Esophagus squamous epithelium (tissue), 5 donors: ENCODE measurements at regions not wholly inside any gene's neighbourhood (a gene's known extent, or its start where the extent isn't known, plus 50 kb on each side); places are given as distances from the start of the nearest gene placed in this dataset.

Experiments
- DNase-seq: peaks from one replicate; lab custom pipeline; 2025; lab: John Stamatoyannopoulos, UW
- H3K27ac ChIP-seq, 4 donors: fragments of 200-600 bp; sonication (generic); one replicate each; pipeline ENCODE4 v1.5.1; 2016 to 2019; ENCODE audit warnings: mild to moderate bottlenecking in 1 of 4
- H3K27me3 ChIP-seq, 4 donors: fragments of 200-600 bp; sonication (generic); 1 replicate in 3 of 4; 2 replicates in 1 of 4; pipeline versions ENCODE4 v1.5.1 to v1.6.0; 2017 to 2021; ENCODE audit warnings: antibody characterized with exemption in 1 of 4
- H3K36me3 ChIP-seq, 3 donors: fragments of 200-600 bp; sonication (generic); one replicate each; pipeline ENCODE4 v1.5.1; 2016 to 2019
- H3K4me1 ChIP-seq, 3 donors: fragments of 200-600 bp; sonication (generic); one replicate each; pipeline ENCODE4 v1.5.1; 2017 to 2019
- H3K4me3 ChIP-seq, 4 donors: fragments of 200-600 bp; sonication (generic); 1 replicate in 3 of 4; 2 replicates in 1 of 4; pipeline ENCODE4 v1.5.1; 2016 to 2019; ENCODE audit warnings: mild to moderate bottlenecking in 2 of 4, moderate library complexity in 1 of 4
- H3K9me3 ChIP-seq, 3 donors: fragments of 200-600 bp; sonication (generic); one replicate each; pipeline ENCODE4 v1.5.1; 2016 to 2019
- CTCF ChIP-seq, 6 experiments: fragments of 450-650 bp in 4 of 6; fragments of 200-600 bp in 2 of 6; sonication (generic) in 2 of 6; IDR thresholded peaks; one replicate each; pipeline ENCODE4 v1.5.1; 2016 to 2019; ENCODE audit warnings: antibody characterized with exemption in 6 of 6, mild to moderate bottlenecking in 4 of 6, moderate library complexity in 4 of 6
- POLR2A ChIP-seq, 4 donors: fragments of 450-650 bp; IDR thresholded peaks; one replicate each; pipeline ENCODE4 v1.6.1; 2017; ENCODE audit warnings: antibody characterized with exemption in 4 of 4, mild to moderate bottlenecking in 4 of 4, moderate library complexity in 3 of 4
- WGBS, 2 donors: methylation state at CpG; one replicate each; pipeline ENCODE4 v1.1.5; 2018; 5-methylcytosine and 5-hydroxymethylcytosine counted together
- intact Hi-C: fragments of 100-400 bp; cut with DNase I; formaldehyde crosslinking; loops from one replicate; pipeline ENCODE4 v1.15.0; 2022
- donor health status: DM: yes; HTN: yes; CAD: no.

DNA sequence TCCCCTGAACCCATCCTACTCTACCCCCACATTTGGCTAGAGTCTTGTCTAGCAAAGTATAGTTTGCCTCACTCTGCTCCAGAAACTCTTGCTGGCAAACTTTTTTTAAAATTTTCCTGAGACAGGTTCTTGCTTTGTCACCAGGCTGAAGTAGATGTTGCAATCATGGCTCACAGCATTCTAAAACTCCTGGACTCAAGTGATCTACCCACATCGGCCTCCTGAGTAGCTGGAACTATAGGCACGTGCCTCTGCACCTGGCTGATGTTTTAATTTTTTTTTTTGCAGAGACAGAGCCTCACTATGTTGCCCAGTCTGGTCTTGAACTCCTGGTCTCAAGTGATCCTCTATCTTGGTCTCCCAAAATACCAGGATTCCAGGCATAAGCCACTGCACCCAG is 175.8 kb upstream of the FBXL17 start:
- intact Hi-C loops, result no loop called here
- Histone ChIP-seq H3K9me3 (no peaks in the 10 kb centered on the region), H3K27me3 (no peaks in the 10 kb centered on the region), H3K36me3 (no peaks in the 10 kb centered on the region), H3K27ac (no peak overlapping the region), H3K4me3 (no peak overlapping the region), H3K4me1 (no peaks in the 10 kb centered on the region)
- TF ChIP-seq POLR2A (IDR thresholded peaks at IDR 0.05) (no peak), CTCF (IDR thresholded peaks at IDR 0.05) (no peak)
- no peak for DNase-seq
- WGBS, 2 donors, result 61 to 70% methylated on average over 2 of the region's 2 CpGs

- H3K9me3 ChIP-seq, result no peaks in the 10 kb centered on the region
- no peak overlapping the region for H3K27ac ChIP-seq
- no peaks in the 10 kb centered on the region for H3K4me1 ChIP-seq
- H3K27me3 ChIP-seq, result no peaks in the 10 kb centered on the region
- H3K4me3 ChIP-seq, result no peak overlapping the region
- DNase-seq, result no peak
- 55% methylated on average over 5 of the region's 5 CpGs for WGBS, 2 donors
- H3K36me3 ChIP-seq, result no peaks in the 10 kb centered on the region
- no peak for TF ChIP-seq POLR2A (IDR thresholded peaks at IDR 0.05)
- intact Hi-C loops, result no loop called here
Measured at GRCh38 chr5:108556441-108557145, 174.7 kb upstream of the FBXL17 start.

DNA sequence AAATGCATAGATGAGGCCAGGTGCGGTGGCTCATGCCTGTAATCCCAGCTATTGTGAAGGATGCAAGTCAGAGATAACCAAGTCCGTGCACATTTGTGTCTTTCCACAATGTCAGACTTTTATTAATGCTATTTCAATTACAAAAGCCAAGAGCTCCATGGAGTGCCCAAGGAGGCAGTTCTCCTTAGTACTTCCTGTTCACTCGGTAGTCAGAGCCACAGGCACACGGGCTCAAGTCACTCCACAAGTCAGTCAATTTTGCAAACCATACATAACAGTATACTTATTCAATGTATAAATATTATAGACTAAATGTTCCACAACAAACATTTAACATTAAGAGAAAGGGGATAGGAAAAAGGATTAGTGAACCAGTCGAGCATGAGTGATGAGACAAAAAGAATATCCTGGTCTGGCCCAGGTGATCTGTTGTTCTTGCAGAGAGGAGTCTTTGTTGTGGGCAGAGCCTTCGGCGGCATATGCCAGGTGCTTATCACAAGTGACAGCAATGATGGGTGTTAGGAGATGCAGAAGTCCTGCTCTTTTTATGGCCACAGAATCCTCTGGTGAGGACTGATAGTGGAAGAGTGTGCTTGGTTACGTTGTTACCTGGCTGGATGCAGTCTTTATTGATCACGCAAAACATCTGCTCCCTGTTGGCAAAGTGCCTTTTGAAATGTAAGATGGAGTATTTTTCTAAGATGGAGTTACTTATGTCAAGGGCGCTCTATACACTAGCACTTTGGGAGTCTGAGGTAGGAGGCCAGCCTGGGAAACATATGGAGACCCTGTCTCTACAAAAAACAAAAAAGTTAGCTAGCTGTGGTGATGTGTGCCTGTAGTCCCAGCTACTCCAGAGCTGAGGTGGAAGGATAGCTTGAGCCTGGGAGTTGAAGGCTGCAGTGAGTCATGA is 167.0 kb upstream of the FBXL17 start:
- H3K4me3 ChIP-seq, result no peak overlapping the region
- no peaks in the 10 kb centered on the region for H3K9me3 ChIP-seq
- TF ChIP-seq CTCF (IDR thresholded peaks at IDR 0.05) (no peak), POLR2A (IDR thresholded peaks at IDR 0.05) (no peak)
- 45 to 55% methylated on average over 10 of the region's 10 CpGs for WGBS, 2 donors
- H3K27ac ChIP-seq, result no peak overlapping the region
- intact Hi-C loops, result no loop called here
- H3K27me3 ChIP-seq, result no peaks in the 10 kb centered on the region
- no peak for DNase-seq
- H3K36me3 ChIP-seq, result no peaks in the 10 kb centered on the region
- H3K4me1 ChIP-seq, result no peaks in the 10 kb centered on the region

- 63 to 79% methylated on average over 6 of the region's 6 CpGs for WGBS, 2 donors
- Histone ChIP-seq H3K36me3 (no peaks in the 10 kb centered on the region), H3K27me3 (no peaks in the 10 kb centered on the region), H3K9me3 (no peaks in the 10 kb centered on the region), H3K4me3 (no peak overlapping the region), H3K27ac (no peak overlapping the region), H3K4me1 (no peaks in the 10 kb centered on the region)
- TF ChIP-seq CTCF (IDR thresholded peaks at IDR 0.05) (no peak), POLR2A (IDR thresholded peaks at IDR 0.05) (no peak)
- no peak for DNase-seq
- intact Hi-C loops, result no loop called here
Measured at GRCh38 chr5:108546939-108547338, 165.0 kb upstream of the FBXL17 start.

DNA sequence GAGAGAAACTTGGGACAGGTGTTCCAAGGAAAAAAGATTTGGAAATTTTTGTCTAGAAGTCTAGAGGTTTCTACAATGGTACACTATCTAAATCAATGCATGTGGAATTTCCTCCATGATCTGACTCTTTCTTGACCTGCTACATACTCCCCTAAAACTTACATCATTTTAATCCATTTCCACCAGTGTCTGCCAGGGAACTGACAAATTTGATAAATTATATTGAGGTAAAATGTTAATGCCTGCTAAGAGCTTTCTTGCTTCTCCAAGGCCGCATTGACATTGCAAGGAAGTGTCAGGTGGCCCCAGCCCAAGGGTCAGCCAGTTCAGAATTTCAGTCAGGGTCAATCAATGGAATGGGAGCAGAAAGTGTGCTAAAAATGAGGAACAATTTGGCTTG is 163.4 kb upstream of the FBXL17 start:
- no peaks in the 10 kb centered on the region for H3K9me3 ChIP-seq
- no peaks in the 10 kb centered on the region for H3K27me3 ChIP-seq
- intact Hi-C loops, result no loop called here
- H3K27ac ChIP-seq, result no peak overlapping the region
- no peaks in the 10 kb centered on the region for H3K4me1 ChIP-seq
- WGBS, 2 donors, result 14 to 43% methylated on average over 1 of the region's 1 CpG
- no peaks in the 10 kb centered on the region for H3K36me3 ChIP-seq
- no peak for TF ChIP-seq CTCF (IDR thresholded peaks at IDR 0.05)
- TF ChIP-seq POLR2A (IDR thresholded peaks at IDR 0.05), result no peak
- DNase-seq, result no peak
- H3K4me3 ChIP-seq, result no peak overlapping the region
